ENCODE measurements at regions not wholly inside any gene's neighbourhood (a gene's known extent, or its start where the extent isn't known, plus 50 kb on each side); places are given as distances from the start of the nearest gene placed in this dataset.
A peak's percentile ranks its signal among the peaks of the same experiment; 100 is the strongest.

DNA sequence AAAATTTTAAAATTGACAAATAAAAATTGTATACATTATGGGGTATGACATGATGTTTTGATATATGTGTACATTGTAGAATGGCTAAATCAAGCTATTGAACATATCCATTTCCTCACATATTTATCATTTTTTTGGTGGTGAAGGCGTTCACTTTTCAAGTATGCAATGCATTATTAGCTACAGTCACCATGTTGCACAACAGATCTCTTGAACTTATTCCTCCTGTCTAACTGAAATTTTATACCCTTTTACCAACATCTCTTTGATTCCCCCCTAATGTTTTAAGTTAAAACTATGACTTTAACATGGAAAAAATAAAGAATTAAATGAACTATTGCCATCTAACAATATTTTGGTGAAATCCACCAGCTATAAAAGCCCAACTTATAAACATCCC lies 65.2 kb upstream of the UST start:
- H3K4me3 ChIP-seq (ENCODE audit: low read depth, low read length), result no peak overlapping the region
- DNase-seq (ENCODE audit: low read depth), result no peak
- H3K27me3 ChIP-seq (ENCODE audit: control insufficient read depth, insufficient read depth, low read length), result no peaks in the 10 kb centered on the region
- TF ChIP-seq, protein P1, sequence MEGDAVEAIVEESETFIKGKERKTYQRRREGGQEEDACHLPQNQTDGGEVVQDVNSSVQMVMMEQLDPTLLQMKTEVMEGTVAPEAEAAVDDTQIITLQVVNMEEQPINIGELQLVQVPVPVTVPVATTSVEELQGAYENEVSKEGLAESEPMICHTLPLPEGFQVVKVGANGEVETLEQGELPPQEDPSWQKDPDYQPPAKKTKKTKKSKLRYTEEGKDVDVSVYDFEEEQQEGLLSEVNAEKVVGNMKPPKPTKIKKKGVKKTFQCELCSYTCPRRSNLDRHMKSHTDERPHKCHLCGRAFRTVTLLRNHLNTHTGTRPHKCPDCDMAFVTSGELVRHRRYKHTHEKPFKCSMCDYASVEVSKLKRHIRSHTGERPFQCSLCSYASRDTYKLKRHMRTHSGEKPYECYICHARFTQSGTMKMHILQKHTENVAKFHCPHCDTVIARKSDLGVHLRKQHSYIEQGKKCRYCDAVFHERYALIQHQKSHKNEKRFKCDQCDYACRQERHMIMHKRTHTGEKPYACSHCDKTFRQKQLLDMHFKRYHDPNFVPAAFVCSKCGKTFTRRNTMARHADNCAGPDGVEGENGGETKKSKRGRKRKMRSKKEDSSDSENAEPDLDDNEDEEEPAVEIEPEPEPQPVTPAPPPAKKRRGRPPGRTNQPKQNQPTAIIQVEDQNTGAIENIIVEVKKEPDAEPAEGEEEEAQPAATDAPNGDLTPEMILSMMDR (IDR thresholded peaks at IDR 0.05; ENCODE audit: insufficient read depth, low read length, poor library complexity, severe bottlenecking), result no peak
- H3K36me3 ChIP-seq (ENCODE audit: control insufficient read depth, insufficient read depth, low read length), result no peaks in the 10 kb centered on the region

DNA sequence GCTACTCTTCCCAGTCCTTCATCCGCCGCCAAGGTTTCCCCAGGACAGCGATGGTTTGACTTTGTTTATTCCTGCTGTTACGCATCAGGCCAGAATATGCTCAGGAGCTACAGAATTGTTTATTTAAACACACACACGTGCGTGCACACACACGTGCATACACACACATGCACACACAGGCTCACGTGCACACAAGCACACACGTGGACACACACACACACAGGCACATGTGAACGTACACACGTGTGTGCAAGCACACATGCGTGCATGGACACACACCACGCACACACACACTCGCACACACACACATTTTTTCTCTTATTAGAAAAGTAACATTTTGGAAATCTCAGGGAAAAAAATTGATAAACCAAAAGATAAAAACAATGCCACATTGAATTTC lies 64.6 kb upstream of the UST start:
- H3K27me3 ChIP-seq (ENCODE audit: control insufficient read depth, insufficient read depth, low read length), result no peaks in the 10 kb centered on the region
- TF ChIP-seq, protein P1 (IDR thresholded peaks at IDR 0.05; ENCODE audit: insufficient read depth, low read length, poor library complexity, severe bottlenecking), result no peak
- no peak for DNase-seq (ENCODE audit: low read depth)
- no peak overlapping the region for H3K4me3 ChIP-seq (ENCODE audit: low read depth, low read length)
- H3K36me3 ChIP-seq (ENCODE audit: control insufficient read depth, insufficient read depth, low read length), result no peaks in the 10 kb centered on the region

DNA sequence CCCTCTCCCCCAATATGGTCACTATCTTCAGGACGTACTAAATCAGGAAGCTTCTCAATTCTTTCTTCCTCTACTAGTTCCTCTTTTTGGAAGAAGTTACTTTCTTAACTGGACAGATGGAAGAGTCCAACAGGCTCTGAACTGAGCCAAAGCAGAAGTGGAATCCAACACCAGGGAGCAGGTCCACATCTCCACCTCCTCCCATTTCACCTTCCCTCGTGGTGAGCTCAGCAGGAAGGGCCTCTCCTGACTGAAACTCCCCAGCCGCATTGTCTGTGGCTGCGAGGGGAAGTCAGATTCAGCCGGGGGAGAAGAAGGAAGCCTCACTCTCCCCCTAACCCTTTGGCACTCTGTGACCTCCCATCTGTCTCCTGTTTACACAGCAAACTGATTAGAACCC lies 63.8 kb upstream of the UST start:
- TF ChIP-seq, protein P1 (IDR thresholded peaks at IDR 0.05; ENCODE audit: insufficient read depth, low read length, poor library complexity, severe bottlenecking), result no peak
- H3K36me3 ChIP-seq (ENCODE audit: control insufficient read depth, insufficient read depth, low read length), result no peaks in the 10 kb centered on the region
- no peaks in the 10 kb centered on the region for H3K27me3 ChIP-seq (ENCODE audit: control insufficient read depth, insufficient read depth, low read length)
- H3K4me3 ChIP-seq (ENCODE audit: low read depth, low read length), result no peak overlapping the region
- DNase-seq (ENCODE audit: low read depth), result no peak

DNA sequence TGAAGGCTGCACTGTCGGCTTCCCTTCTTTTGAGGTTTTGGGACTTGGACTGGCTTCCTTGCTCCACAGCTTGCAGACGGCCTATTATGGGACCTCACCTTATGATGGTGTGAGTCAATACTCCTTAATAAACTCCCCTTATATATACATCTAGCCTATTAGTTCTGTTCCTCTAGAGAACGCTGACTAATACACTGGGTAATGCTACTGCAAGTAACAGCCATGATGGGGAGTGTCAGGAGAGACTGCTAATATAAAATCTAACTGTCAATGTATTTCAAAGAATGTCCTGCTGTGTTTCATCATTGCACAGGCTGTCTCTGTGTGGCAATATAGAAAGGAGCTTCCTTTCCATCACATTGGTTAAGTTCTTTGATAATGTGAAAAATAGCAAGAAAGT lies 57.7 kb upstream of the UST start:
- Histone ChIP-seq H3K36me3 (ENCODE audit: control insufficient read depth, insufficient read depth, low read length) (no peaks in the 10 kb centered on the region), H3K4me3 (ENCODE audit: low read depth, low read length) (no peak overlapping the region), H3K27me3 (ENCODE audit: control insufficient read depth, insufficient read depth, low read length) (no peaks in the 10 kb centered on the region)
- DNase-seq (ENCODE audit: low read depth), result no peak
- TF ChIP-seq, protein P1 (IDR thresholded peaks at IDR 0.05; ENCODE audit: insufficient read depth, low read length, poor library complexity, severe bottlenecking), result no peak

DNA sequence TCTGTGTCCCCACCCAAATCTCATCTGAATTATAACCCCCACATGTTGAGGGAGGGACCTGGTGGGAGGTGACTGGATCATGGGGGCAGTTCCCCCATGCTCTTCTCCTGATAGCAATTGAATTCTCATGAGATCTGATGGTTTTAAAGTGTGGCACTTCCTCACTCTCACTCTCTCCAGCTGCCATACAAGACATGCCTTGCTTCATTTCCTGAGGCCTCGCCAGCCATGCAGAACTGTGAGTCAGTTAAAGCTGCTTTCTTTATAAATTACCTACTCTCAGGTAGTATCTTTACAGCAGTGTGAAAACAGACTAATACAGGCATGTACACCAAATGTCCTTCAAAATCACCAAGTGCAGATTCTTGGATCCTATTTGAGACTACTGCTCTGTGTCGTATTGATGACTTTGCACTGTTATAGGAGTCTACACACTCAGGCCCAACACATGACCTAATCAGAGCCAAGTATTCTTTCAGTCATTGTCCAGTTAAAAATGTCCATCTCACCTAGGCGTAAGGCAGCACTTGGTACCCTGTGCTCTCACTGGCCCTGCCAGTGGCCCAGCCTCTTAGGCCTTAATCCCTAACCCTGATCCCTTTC lies 52.8 kb upstream of the UST start:
- TF ChIP-seq, protein P1 (IDR thresholded peaks at IDR 0.05; ENCODE audit: insufficient read depth, low read length, poor library complexity, severe bottlenecking), result no peak
- DNase-seq (ENCODE audit: low read depth), result peak; percentile 34
- no peak overlapping the region for H3K4me3 ChIP-seq (ENCODE audit: low read depth, low read length)
- no peaks in the 10 kb centered on the region for H3K27me3 ChIP-seq (ENCODE audit: control insufficient read depth, insufficient read depth, low read length)
- no peaks in the 10 kb centered on the region for H3K36me3 ChIP-seq (ENCODE audit: control insufficient read depth, insufficient read depth, low read length)
